B cell (primary cell): ENCODE measurements at regions not wholly inside any gene's neighbourhood (a gene's known extent, or its start where the extent isn't known, plus 50 kb on each side); places are given as distances from the start of the nearest gene placed in this dataset.

ENCODE experiments used
- ATAC-seq: fragments of 200-7000 bp; cut with Tn5 transposase; one replicate; pipeline ENCODE4 v1.10.0; 2021; ENCODE audit warnings: low read depth, mild to moderate bottlenecking, moderate number of reproducible peaks, moderate library complexity
- CTCF ChIA-PET: fragments of 350-600 bp; sonication (Branson Sonifier 250); formaldehyde crosslinking; loops from one replicate; lab custom pipeline; 2021; ENCODE audit warnings: antibody characterized with exemption, inconsistent platforms; lab: Charles Lee
- POLR2A ChIA-PET: fragments of 350-600 bp; sonication (Branson Sonifier 250); formaldehyde crosslinking; loops from one replicate; lab custom pipeline; 2021; ENCODE audit warnings: antibody characterized with exemption; lab: Charles Lee
- DNase-seq: peaks from one replicate; pipeline ENCODE4 v3.0.0; 2013
- H2AFZ ChIP-seq: 2 replicates; pipeline ENCODE4 v1.6.1; 2012; ENCODE audit warnings: mild to moderate bottlenecking, low read depth, low read length; ENCODE audit not compliant: insufficient read depth, poor library complexity, severe bottlenecking
- H3K27ac ChIP-seq, 2 donors: 1 replicate in 1 of 2; 2 replicates in 1 of 2; pipeline ENCODE4 v1.5.1; 2012 to 2013; ENCODE audit warnings: low read length in 2 of 2, mild to moderate bottlenecking in 2 of 2, moderate library complexity in 1 of 2
- H3K27me3 ChIP-seq, 4 experiments: fragments of 200-600 bp in 1 of 4; sonication (generic) in 1 of 4; replicated peaks in 1 of 4; 1 replicate in 2 of 4; 2 replicates in 2 of 4; pipeline versions ENCODE4 v1.6.1 to v1.7.0; 2013 to 2016; ENCODE audit warnings: low read length in 3 of 4, mild to moderate bottlenecking in 2 of 4, mixed read lengths in 1 of 4, moderate library complexity in 1 of 4; ENCODE audit not compliant: insufficient read depth in 4 of 4, control insufficient read depth in 3 of 4; ENCODE audit errors: control extremely low read depth in 1 of 4
- H3K36me3 ChIP-seq, 2 experiments: replicated peaks in 1 of 2; 1 replicate in 1 of 2; 2 replicates in 1 of 2; pipeline versions ENCODE4 v1.6.1 to v1.7.1; 2013; ENCODE audit warnings: low read length in 1 of 2; ENCODE audit not compliant: insufficient read depth in 2 of 2, control insufficient read depth in 1 of 2; ENCODE audit errors: control extremely low read depth in 1 of 2, extremely low read depth in 1 of 2
- H3K4me1 ChIP-seq, 2 donors: fragments of 200-600 bp in 1 of 2; sonication (generic) in 1 of 2; 1 replicate in 1 of 2; 2 replicates in 1 of 2; pipeline versions ENCODE4 v1.5.1 to v1.6.1; 2013 to 2017; ENCODE audit warnings: low read length in 2 of 2; ENCODE audit not compliant: control insufficient read depth in 2 of 2, insufficient read depth in 2 of 2
- H3K4me2 ChIP-seq: replicated peaks from 2 replicates; pipeline ENCODE3; 2012; ENCODE audit warnings: mild to moderate bottlenecking, low read depth, low read length; ENCODE audit not compliant: poor library complexity, severe bottlenecking
- H3K4me3 ChIP-seq, 5 experiments: fragments of 200-600 bp in 1 of 5; sonication (generic) in 1 of 5; 1 replicate in 3 of 5; 2 replicates in 2 of 5; pipeline versions ENCODE4 v1.5.1 to v1.7.0; 2011 to 2016; ENCODE audit warnings: low read length in 4 of 5, mild to moderate bottlenecking in 4 of 5, low read depth in 2 of 5, control low read depth in 1 of 5, moderate library complexity in 1 of 5; ENCODE audit not compliant: insufficient read depth in 1 of 5; ENCODE audit errors: control extremely low read depth in 1 of 5, extremely low read depth in 1 of 5
- H3K79me2 ChIP-seq: fragments of 200-600 bp; sonication (generic); one replicate; pipeline ENCODE4 v1.6.0; 2016; ENCODE audit warnings: low read length; ENCODE audit not compliant: control insufficient read depth, insufficient read depth
- H3K9ac ChIP-seq: fragments of 200-600 bp; sonication (generic); 2 replicates; pipeline ENCODE4 v1.6.1; 2017; ENCODE audit warnings: mild to moderate bottlenecking, low read length, moderate library complexity
- H3K9me3 ChIP-seq, 3 donors: one replicate each; pipeline versions ENCODE4 v1.6.1 to v1.7.1; 2013; ENCODE audit warnings: low read length in 2 of 3; ENCODE audit not compliant: control insufficient read depth in 2 of 3, insufficient read depth in 1 of 3; ENCODE audit errors: control extremely low read depth in 1 of 3
- H4K20me1 ChIP-seq: 2 replicates; pipeline ENCODE4 v1.6.0; 2012; ENCODE audit warnings: mild to moderate bottlenecking, low read length; ENCODE audit not compliant: insufficient read depth, control insufficient read depth, poor library complexity, severe bottlenecking
- H3K27ac Mint-ChIP-seq: one replicate; pipeline ENCODE4 v1.8.0; 2021; ENCODE audit warnings: mixed read lengths
- H3K27me3 Mint-ChIP-seq: one replicate; pipeline ENCODE4 v1.8.0; 2021; ENCODE audit warnings: mixed read lengths
- H3K4me1 Mint-ChIP-seq: one replicate; pipeline ENCODE4 v1.8.0; 2021; ENCODE audit warnings: mixed read lengths
- H3K4me3 Mint-ChIP-seq: one replicate; pipeline ENCODE4 v1.8.0; 2021; ENCODE audit warnings: mixed read lengths
- H3K9me3 Mint-ChIP-seq: one replicate; pipeline ENCODE4 v1.8.0; 2022; ENCODE audit warnings: mixed read lengths; ENCODE audit not compliant: insufficient read depth
- EZH2 ChIP-seq: IDR thresholded peaks from 2 replicates; pipeline ENCODE4 v1.6.1; 2012; ENCODE audit warnings: borderline replicate concordance, low read depth, mild to moderate bottlenecking, moderate library complexity, low read length; ENCODE audit not compliant: insufficient read depth, poor library complexity, severe bottlenecking
- WGBS: methylation state at CpG from one replicate; pipeline ENCODE4 v1.1.5; 2013; ENCODE audit warnings: missing lambda C conversion rate; ENCODE audit not compliant: insufficient coverage; 5-methylcytosine and 5-hydroxymethylcytosine counted together
- intact Hi-C: fragments of 100-400 bp; cut with micrococcal nuclease; formaldehyde crosslinking; loops from one replicate; pipeline ENCODE4 v1.10.0; 2022
- TF ChIP-seq, protein P1 (sequence below): fragments of 200-600 bp; IDR thresholded peaks from one replicate; pipeline ENCODE4 v1.8.0; 2022; ENCODE audit warnings: antibody characterized with exemption, mild to moderate bottlenecking

- TF ChIP-seq EZH2, result no peak
- TF ChIP-seq, protein P1, sequence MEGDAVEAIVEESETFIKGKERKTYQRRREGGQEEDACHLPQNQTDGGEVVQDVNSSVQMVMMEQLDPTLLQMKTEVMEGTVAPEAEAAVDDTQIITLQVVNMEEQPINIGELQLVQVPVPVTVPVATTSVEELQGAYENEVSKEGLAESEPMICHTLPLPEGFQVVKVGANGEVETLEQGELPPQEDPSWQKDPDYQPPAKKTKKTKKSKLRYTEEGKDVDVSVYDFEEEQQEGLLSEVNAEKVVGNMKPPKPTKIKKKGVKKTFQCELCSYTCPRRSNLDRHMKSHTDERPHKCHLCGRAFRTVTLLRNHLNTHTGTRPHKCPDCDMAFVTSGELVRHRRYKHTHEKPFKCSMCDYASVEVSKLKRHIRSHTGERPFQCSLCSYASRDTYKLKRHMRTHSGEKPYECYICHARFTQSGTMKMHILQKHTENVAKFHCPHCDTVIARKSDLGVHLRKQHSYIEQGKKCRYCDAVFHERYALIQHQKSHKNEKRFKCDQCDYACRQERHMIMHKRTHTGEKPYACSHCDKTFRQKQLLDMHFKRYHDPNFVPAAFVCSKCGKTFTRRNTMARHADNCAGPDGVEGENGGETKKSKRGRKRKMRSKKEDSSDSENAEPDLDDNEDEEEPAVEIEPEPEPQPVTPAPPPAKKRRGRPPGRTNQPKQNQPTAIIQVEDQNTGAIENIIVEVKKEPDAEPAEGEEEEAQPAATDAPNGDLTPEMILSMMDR, result no peak
- Mint-ChIP-seq H3K4me3 (no peak overlapping the region), H3K9me3 (peaks cover 1% of the 10 kb centered on the region), H3K4me1 (no peaks in the 10 kb centered on the region), H3K27me3 (no peaks in the 10 kb centered on the region), H3K27ac (no peak overlapping the region)
- Histone ChIP-seq H4K20me1 (no peaks in the 10 kb centered on the region), H2AFZ (no peak overlapping the region), H3K9me3 (peaks cover 0 to 47% (median 0%) of the 10 kb centered on the region in 3 donors), H3K27ac (no peak overlapping the region), H3K79me2 (no peaks in the 10 kb centered on the region), H3K4me1 (no peaks in the 10 kb centered on the region), H3K4me3 (no peak overlapping the region), H3K9ac (no peak overlapping the region), H3K36me3 (no peaks in the 10 kb centered on the region), H3K4me2 (no peak overlapping the region), H3K27me3 (no peaks in the 10 kb centered on the region)
- WGBS, result no CpG with 5 or more reads among the region's 5 CpGs
- CTCF ChIA-PET, result no interaction called here
- ATAC-seq (no peak), DNase-seq (no peak)
- intact Hi-C loops, result no loop called here
- POLR2A ChIA-PET, result no interaction called here
Measured at GRCh38 chr10:130652544-130652943, 516.4 kb downstream of the GLRX3 start.

DNA sequence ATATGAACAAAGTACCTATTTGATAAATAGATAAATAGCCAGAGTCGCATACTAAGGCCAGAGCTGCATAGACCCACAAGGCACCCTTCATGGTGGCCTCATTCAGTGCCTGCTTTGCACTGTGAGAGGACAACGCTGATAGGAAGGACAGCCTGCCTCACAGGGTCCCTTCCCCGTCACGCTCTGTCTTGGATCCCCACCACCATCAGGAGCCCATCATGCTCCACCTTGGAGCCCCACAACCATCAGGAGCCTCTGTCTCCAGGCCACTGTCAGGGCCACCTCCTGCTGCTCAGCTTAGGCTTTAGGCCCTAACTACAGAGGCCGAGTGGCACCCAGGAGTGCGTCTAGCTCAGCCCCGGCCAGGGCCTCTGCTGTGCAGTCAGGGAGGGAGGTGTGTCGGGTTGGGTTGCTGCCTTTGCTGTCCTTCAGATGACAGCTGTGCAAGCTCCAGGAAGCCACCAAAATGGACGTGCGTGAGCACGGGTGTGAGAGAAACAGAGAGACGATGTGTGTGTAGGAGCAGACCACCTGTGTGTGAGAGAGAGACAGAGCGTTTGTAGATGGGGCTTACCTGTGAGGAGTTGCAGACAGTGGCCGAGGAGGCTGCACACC, 516.9 kb downstream of the GLRX3 start:
- ATAC-seq (no peak), DNase-seq (no peak)
- no peak overlapping the region for H3K4me3 Mint-ChIP-seq
- H2AFZ ChIP-seq, result no peak overlapping the region
- POLR2A ChIA-PET, result no interaction called here
- H3K4me1 Mint-ChIP-seq, result no peaks in the 10 kb centered on the region
- peaks cover 0 to 47% (median 0%) of the 10 kb centered on the region in 3 donors for H3K9me3 ChIP-seq
- H3K27ac ChIP-seq, result no peak overlapping the region
- no peaks in the 10 kb centered on the region for H3K36me3 ChIP-seq
- no peaks in the 10 kb centered on the region for H3K79me2 ChIP-seq
- H3K27ac Mint-ChIP-seq, result no peak overlapping the region
- H3K9ac ChIP-seq, result no peak overlapping the region
- no peaks in the 10 kb centered on the region for H3K27me3 ChIP-seq
- CTCF ChIA-PET, result no interaction called here
- 94% methylated on average over 14 of the region's 14 CpGs for WGBS
- no peaks in the 10 kb centered on the region for H3K4me1 ChIP-seq
- H4K20me1 ChIP-seq, result no peaks in the 10 kb centered on the region
- H3K9me3 Mint-ChIP-seq, result no peaks in the 10 kb centered on the region
- H3K4me3 ChIP-seq, result no peak overlapping the region
- no peak overlapping the region for H3K4me2 ChIP-seq
- intact Hi-C loops, result no loop called here
- TF ChIP-seq, protein P1, result no peak
- TF ChIP-seq EZH2, result no peak
- no peaks in the 10 kb centered on the region for H3K27me3 Mint-ChIP-seq
